Endothelial cell of hepatic sinusoid (primary cell): ENCODE measurements at regions not wholly inside any gene's neighbourhood (a gene's known extent, or its start where the extent isn't known, plus 50 kb on each side); places are given as distances from the start of the nearest gene placed in this dataset.
"Not testable (repeated sequence)": the region's sequence is repeated elsewhere in the genome, so short reads cannot be mapped to it uniquely, and the experiment has no call there.

Experiments used
- in situ Hi-C: cut with HindIII; loops from 2 replicates; pipeline ENCODE4 v1.10.0; 2017; ENCODE audit warnings: low sequenced_read_pairs

DNA sequence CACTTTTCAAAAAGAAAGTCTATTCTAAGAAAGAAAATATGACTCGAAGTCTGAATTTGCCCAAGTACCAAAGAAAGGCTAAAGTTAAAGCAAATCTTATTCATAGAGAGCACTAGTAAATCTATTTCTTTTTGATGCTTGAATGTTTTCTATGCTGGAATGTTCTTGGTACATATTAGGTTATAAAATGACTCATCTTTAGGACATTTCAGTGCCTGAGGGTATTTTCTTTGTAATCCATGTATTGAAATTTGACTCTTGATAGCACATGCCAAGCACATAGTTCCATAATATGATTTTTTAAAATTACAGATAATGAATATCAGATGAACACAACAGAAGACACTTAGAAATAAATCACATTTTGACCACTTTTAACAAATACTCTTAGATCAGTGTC lies 232.8 kb downstream of the TRIML1 start:
- in situ Hi-C loops, result no loop called here

DNA sequence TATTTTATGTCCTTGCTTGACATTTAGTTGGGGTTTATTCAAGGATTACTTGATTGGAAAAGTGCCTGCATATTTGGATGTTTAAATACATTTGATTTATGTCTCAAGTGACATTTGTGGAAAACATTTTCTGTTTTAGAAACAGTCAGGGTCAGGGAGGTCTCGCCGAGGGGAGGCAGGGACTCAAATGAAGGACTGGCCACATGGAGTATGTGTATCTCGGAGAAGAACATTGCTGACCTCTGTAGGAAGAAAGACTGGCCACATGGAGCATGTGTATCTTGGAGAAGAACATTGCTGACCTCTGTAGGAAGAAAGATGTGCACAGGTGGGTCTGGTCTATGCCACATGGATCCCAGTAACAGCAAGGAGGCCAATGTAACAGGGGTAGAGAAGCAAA lies 233.6 kb downstream of the TRIML1 start:
- in situ Hi-C loops, result no loop called here

DNA sequence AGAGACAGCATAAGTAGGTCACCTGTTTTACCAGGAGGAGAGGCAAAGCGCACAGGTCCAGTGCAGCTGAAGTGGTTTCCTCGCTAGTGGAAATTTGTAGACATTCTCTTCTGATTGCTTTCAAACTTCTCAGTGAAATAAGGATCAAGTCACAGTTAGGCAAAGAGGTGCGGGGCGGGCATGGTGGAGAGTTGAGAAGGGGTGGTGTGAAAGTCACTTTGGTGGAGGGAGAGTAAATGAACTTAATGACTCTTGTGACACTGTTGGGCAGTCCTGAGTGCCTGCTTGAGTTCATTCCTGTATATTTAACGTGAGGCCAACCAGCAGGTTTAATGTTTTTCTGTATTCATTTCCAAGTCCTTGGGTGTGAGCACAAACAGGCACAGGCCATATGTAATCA lies 235.6 kb downstream of the TRIML1 start:
- in situ Hi-C loops, result no loop called here

GRCh38 chr4:188377816-188378215 lies 238.6 kb downstream of the TRIML1 start:
- in situ Hi-C loops, result no loop called here

- in situ Hi-C loops, result no loop called here
Observed at GRCh38 chr4:188383180-188383579, 243.9 kb downstream of the TRIML1 start.

GRCh38 chr4:188387179-188387791 lies 248.0 kb downstream of the TRIML1 start:
- in situ Hi-C loops, result no loop called here

DNA sequence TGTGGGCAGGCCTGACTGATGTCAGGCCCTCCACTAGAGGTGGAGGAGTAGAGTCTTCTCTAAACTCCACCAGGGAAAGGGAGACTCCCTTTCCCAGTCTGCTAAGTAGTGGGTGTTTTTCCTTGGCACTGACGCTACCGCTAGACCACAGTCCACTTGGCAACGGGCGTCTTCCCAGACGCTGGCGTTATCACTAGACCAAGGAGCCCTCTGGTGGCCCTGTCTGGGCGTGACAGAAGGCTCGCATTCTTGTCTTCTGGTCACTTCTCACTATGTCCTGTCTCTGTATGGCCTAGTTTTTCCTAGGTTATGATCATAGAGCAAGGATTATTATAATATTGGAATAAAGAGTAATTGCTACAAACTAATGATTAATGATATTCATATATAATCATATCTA lies 252.1 kb downstream of the TRIML1 start:
- in situ Hi-C loops, result not testable (repeated sequence)

- in situ Hi-C loops, result no loop called here
Observed at GRCh38 chr4:188396037-188396436, 256.8 kb downstream of the TRIML1 start.

GRCh38 chr4:188399834-188400233 lies 260.6 kb downstream of the TRIML1 start:
- in situ Hi-C loops, result no loop called here

- in situ Hi-C loops, result no loop called here
Observed at GRCh38 chr4:188400451-188400850, 261.2 kb downstream of the TRIML1 start.

DNA sequence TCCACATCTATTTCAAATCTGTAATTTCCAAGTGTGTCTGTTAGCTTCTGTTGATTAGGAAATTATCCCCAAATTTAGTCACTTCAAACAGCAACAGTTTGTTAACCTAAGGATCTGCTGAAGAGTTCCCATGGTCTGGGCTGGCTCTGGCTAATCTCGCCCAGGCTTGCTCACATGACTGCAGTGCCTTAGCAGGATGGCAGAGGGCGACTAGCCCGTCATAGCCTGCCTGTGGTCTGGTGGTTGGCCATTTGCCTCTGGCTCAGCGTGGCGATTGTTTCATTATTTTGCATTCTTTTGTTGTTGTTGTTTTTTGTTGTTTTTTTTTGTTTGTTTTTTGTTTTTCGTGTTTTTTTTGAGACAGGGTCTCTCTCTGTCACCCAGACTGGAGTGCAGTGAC lies 264.0 kb downstream of the TRIML1 start:
- in situ Hi-C loops, result no loop called here

DNA sequence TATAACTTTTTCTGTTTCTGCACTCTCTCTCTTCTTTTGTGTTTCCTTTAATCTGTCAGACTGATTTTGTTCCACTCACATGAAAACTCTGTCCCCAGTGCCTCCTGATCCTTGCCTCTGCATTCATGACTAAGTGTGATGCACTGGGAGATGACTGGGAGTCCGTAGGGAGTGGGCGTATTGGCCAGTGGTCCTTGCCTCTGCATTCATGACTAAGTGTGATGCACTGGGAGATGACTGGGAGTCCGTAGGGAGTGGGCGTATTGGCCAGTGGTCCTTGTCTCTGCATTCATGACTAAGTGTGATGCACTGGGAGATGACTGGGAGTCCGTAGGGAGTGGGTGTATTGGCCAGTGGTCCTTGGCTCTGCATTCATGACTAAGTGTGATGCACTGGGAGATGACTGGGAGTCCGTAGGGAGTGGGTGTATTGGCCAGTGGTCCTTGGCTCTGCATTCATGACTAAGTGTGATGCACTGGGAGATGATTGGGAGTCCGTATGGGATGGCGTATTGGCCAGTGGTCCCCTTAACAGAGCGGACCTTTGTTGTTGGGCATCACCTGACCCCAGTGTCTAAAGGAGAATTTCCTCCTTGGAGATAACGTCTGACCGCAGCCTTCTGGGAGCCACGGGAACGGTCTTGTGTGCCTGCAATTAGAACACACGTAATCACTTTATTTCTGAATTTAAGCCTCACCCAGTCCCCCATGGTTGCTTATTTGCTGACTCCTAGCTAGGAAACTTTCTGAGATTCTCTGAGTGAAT lies 266.0 kb downstream of the TRIML1 start:
- in situ Hi-C loops, result not testable (repeated sequence)

- in situ Hi-C loops, result no loop called here
Observed at GRCh38 chr4:188408244-188409030, 269.2 kb downstream of the TRIML1 start.

- in situ Hi-C loops, result no loop called here
Observed at GRCh38 chr4:188409851-188410250, 270.6 kb downstream of the TRIML1 start.

- in situ Hi-C loops, result no loop called here
Observed at GRCh38 chr4:188411805-188412204, 272.6 kb downstream of the TRIML1 start.

- in situ Hi-C loops, result no loop called here
Observed at GRCh38 chr4:188412499-188412898, 273.3 kb downstream of the TRIML1 start.

GRCh38 chr4:188414441-188414840 lies 275.2 kb downstream of the TRIML1 start:
- in situ Hi-C loops, result no loop called here

DNA sequence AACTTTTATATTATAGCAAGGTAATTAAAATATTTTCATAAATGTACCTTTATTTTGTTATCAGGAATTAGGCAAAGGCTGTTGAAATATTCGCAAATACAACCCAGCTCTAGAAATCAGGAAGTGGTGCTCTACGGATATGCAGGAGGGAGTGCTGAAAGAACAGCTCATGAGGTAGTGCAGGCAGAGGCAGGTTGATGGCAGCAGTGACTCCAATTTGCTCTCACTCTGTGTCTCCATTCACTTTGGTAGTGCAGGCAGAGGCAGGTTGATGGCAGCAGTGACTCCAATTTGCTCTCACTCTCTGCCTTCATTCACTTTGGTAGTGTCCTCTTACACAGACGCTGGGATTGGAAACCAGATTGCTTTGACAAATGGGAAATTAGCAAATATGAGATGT lies 277.9 kb downstream of the TRIML1 start:
- in situ Hi-C loops, result no loop called here

DNA sequence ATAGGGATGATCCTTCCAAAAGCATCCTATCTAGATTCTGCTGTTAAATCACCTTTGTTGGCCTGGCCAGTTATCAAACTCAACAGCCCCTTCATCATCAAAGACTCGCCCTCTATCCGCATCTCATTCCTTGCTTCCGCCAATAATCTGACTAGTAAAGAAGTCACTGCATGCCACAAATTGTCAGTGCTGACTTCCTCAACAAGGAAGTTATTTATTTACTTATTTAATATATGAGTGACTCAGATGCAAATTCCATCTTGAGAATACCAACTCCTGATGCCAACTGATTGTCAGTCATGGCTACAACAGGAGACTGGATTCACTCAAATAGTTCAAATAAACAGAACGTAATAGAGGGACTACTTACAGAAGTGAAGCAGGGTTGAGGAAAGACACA lies 283.8 kb downstream of the TRIML1 start:
- in situ Hi-C loops, result no loop called here

DNA sequence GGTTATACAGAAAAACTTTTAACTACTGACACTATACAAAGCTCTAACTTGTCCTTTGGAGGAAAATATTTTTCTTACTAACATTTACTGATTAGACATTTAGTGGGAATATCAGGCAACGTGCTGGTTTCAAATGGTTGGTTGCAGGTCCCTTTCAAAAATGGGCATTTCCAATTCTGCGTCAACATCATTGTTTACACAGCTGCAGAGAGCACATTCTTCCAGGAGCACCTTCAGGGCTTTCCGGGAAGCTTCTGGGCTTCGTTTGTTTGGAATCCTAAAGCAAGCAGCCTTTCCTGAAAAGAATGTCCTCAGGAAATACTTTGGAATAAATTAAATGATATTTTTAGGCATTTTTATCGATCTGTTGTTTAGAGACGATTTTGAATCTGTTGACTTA lies 289.7 kb downstream of the TRIML1 start:
- in situ Hi-C loops, result no loop called here

- in situ Hi-C loops, result no loop called here
Observed at GRCh38 chr4:188429965-188430364, 290.7 kb downstream of the TRIML1 start.

- in situ Hi-C loops, result no loop called here
Observed at GRCh38 chr4:188430384-188430783, 291.1 kb downstream of the TRIML1 start.
